ENCODE measurements at regions not wholly inside any gene's neighbourhood (a gene's known extent, or its start where the extent isn't known, plus 50 kb on each side); places are given as distances from the start of the nearest gene placed in this dataset.

DNA sequence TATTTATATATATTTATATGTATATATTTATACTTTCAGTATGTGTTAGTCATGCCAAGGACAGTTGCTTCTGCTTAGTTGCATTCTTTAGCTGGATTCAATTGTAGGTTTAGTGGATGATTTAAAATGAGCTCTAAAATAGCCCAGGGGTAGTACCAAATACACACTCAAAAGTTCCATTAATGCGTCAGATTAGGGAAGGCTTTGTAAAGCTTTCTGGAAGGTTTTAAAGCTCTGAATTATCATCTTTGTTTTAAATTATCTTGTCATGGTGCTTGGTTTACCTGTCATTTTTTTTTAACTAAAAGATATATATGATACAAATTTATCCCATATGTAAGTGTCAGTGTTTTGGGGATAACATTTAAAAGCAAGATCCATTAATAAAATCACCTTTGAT is 242.7 kb upstream of the ADAMTS5 start:
- Histone ChIP-seq H3K4me1 (replicated peaks in 1 of 2; ENCODE audit: control insufficient read depth in 2 of 2, insufficient read depth in 2 of 2, low read length in 2 of 2) (no peaks in the 10 kb centered on the region), H2AFZ (ENCODE audit: low read depth, low read length) (no peak overlapping the region), H3K79me2 (ENCODE audit: control insufficient read depth, insufficient read depth, low read length) (no peaks in the 10 kb centered on the region), H3K27ac (ENCODE audit: extremely low read depth, low read depth, low read length) (no peak overlapping the region), H3K9me3 (replicated peaks; ENCODE audit: control insufficient read depth, insufficient read depth, low read depth, low read length) (0 out of 2 replicates have a peak, but pooled peaks cover 2% of the 10 kb centered on the region), H4K20me1 (replicated peaks; ENCODE audit: control insufficient read depth, insufficient read depth, low read length) (no peaks in the 10 kb centered on the region), H3K4me2 (ENCODE audit: insufficient read depth, low read length) (no peak overlapping the region), H3K27me3 (ENCODE audit: control insufficient read depth in 2 of 2, insufficient read depth in 2 of 2, low read length in 2 of 2) (no peaks in the 10 kb centered on the region), H3K36me3 (ENCODE audit: control insufficient read depth, insufficient read depth, low read length) (no peaks in the 10 kb centered on the region), H3K4me3 (no peak overlapping the region), H3K9me1 (ENCODE audit: control insufficient read depth, insufficient read depth, low read length) (no peaks in the 10 kb centered on the region), H3K9ac (ENCODE audit: insufficient read depth in 1 of 2, low read depth in 2 of 2, low read length in 2 of 2) (no peak overlapping the region)
- 0% methylated on average over 1 of the region's 1 CpG for WGBS (ENCODE audit: insufficient coverage, low coverage, missing lambda C conversion rate)
- in situ Hi-C loops (cut with MboI), result no loop called here
- DNase-seq (ENCODE audit: extremely low read depth in 1 of 4, low spot score in 3 of 4) (no peak), ATAC-seq (no peak), FAIRE-seq (no peak)
- TF ChIP-seq ZNF830 (CRISPR knock-in tag; IDR thresholded peaks at IDR 0.05) (no peak), JUNB (CRISPR knock-in tag; conservative IDR thresholded peaks at IDR 0.05) (no peak), NCOR1 (IDR thresholded peaks at IDR 0.05) (no peak)
- no TSS peak for BruUV-seq (replicated peaks)
- CTCF ChIA-PET (ENCODE audit: low intra/inter-chr PET ratio), result no interaction called here
- POLR2A ChIA-PET, result no interaction called here
- intact Hi-C loops (cut with micrococcal nuclease), result no loop called here

DNA sequence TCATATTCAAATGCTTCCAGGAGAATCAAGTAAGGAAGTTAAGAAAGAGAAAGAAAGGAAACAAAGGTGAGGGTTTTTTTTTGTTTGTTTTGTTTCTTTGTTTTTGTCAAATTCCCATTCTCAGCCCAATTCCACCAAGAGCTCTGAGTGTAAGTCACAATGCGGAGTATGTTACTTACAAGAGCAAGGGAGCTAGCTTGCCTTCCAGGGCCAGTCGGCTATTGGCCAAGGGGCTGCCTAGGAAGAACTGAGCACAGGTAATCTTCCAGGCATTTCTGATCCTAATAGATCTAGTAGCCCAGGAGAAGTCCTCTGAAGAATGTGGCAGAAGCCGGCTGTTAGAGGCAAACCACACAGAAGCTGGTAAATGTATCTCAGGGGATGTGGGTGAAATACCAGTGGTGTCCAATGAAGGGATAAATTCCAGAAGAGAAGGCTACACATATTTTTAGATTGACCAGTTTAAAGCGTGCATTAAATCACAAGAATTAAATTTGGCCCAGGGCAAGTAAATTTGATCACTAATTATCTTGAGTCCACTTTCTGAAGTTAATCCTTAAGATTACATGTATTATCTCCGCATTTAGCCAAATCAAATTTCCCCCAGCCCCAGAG is 239.6 kb upstream of the ADAMTS5 start:
- POLR2A ChIA-PET, result no interaction called here
- intact Hi-C loops (cut with micrococcal nuclease), result no loop called here

More for the DNA sequence above, 239.6 kb upstream of the ADAMTS5 start:
- Histone ChIP-seq H2AFZ (ENCODE audit: low read depth, low read length) (no peak overlapping the region), H3K9me1 (ENCODE audit: control insufficient read depth, insufficient read depth, low read length) (no peaks in the 10 kb centered on the region), H3K4me3 (no peak overlapping the region), H3K4me1 (replicated peaks in 1 of 2; ENCODE audit: control insufficient read depth in 2 of 2, insufficient read depth in 2 of 2, low read length in 2 of 2) (no peaks in the 10 kb centered on the region), H3K9ac (ENCODE audit: insufficient read depth in 1 of 2, low read depth in 2 of 2, low read length in 2 of 2) (no peak overlapping the region), H3K9me3 (replicated peaks; ENCODE audit: control insufficient read depth, insufficient read depth, low read depth, low read length) (no peaks in the 10 kb centered on the region), H3K27ac (ENCODE audit: extremely low read depth, low read depth, low read length) (no peak overlapping the region), H3K27me3 (ENCODE audit: control insufficient read depth in 2 of 2, insufficient read depth in 2 of 2, low read length in 2 of 2) (no peaks in the 10 kb centered on the region), H3K79me2 (ENCODE audit: control insufficient read depth, insufficient read depth, low read length) (no peaks in the 10 kb centered on the region), H3K36me3 (ENCODE audit: control insufficient read depth, insufficient read depth, low read length) (no peaks in the 10 kb centered on the region), H4K20me1 (replicated peaks; ENCODE audit: control insufficient read depth, insufficient read depth, low read length) (no peaks in the 10 kb centered on the region), H3K4me2 (ENCODE audit: insufficient read depth, low read length) (no peak overlapping the region)
- CTCF ChIA-PET (ENCODE audit: low intra/inter-chr PET ratio), result no interaction called here
- in situ Hi-C loops (cut with MboI), result no loop called here
- WGBS (ENCODE audit: insufficient coverage, low coverage, missing lambda C conversion rate), result 0% methylated on average over 5 of the region's 5 CpGs
- FAIRE-seq (no peak), DNase-seq (ENCODE audit: extremely low read depth in 1 of 4, low spot score in 3 of 4) (no peak), ATAC-seq (no peak)
- TF ChIP-seq, protein P1, sequence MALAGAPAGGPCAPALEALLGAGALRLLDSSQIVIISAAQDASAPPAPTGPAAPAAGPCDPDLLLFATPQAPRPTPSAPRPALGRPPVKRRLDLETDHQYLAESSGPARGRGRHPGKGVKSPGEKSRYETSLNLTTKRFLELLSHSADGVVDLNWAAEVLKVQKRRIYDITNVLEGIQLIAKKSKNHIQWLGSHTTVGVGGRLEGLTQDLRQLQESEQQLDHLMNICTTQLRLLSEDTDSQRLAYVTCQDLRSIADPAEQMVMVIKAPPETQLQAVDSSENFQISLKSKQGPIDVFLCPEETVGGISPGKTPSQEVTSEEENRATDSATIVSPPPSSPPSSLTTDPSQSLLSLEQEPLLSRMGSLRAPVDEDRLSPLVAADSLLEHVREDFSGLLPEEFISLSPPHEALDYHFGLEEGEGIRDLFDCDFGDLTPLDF (CRISPR knock-in tag; IDR thresholded peaks at IDR 0.05), result no peak
- TF ChIP-seq IRF2 (CRISPR knock-in tag; IDR thresholded peaks at IDR 0.05) (no peak), SIN3A (IDR thresholded peaks at IDR 0.05; ENCODE audit: borderline replicate concordance in 2 of 2, control insufficient read depth in 1 of 2, low read depth in 2 of 2, low read length in 2 of 2) (no peak), CREB1 (IDR thresholded peaks at IDR 0.05) (no peak), CREB1 (CRISPR knock-in tag; IDR thresholded peaks at IDR 0.05) (no peak), PHF20 (IDR thresholded peaks at IDR 0.05; ENCODE audit: partially characterized antibody) (no peak), ZNF589 (CRISPR knock-in tag; IDR thresholded peaks at IDR 0.05; ENCODE audit: low read depth) (no peak)
- TF ChIP-seq, protein P2, sequence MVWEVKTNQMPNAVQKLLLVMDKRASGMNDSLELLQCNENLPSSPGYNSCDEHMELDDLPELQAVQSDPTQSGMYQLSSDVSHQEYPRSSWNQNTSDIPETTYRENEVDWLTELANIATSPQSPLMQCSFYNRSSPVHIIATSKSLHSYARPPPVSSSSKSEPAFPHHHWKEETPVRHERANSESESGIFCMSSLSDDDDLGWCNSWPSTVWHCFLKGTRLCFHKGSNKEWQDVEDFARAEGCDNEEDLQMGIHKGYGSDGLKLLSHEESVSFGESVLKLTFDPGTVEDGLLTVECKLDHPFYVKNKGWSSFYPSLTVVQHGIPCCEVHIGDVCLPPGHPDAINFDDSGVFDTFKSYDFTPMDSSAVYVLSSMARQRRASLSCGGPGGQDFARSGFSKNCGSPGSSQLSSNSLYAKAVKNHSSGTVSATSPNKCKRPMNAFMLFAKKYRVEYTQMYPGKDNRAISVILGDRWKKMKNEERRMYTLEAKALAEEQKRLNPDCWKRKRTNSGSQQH (CRISPR knock-in tag; IDR thresholded peaks at IDR 0.05), result no peak
- TF ChIP-seq, protein P3, sequence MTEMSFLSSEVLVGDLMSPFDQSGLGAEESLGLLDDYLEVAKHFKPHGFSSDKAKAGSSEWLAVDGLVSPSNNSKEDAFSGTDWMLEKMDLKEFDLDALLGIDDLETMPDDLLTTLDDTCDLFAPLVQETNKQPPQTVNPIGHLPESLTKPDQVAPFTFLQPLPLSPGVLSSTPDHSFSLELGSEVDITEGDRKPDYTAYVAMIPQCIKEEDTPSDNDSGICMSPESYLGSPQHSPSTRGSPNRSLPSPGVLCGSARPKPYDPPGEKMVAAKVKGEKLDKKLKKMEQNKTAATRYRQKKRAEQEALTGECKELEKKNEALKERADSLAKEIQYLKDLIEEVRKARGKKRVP (CRISPR knock-in tag; IDR thresholded peaks at IDR 0.05), result no peak
- TF ChIP-seq, protein P4, sequence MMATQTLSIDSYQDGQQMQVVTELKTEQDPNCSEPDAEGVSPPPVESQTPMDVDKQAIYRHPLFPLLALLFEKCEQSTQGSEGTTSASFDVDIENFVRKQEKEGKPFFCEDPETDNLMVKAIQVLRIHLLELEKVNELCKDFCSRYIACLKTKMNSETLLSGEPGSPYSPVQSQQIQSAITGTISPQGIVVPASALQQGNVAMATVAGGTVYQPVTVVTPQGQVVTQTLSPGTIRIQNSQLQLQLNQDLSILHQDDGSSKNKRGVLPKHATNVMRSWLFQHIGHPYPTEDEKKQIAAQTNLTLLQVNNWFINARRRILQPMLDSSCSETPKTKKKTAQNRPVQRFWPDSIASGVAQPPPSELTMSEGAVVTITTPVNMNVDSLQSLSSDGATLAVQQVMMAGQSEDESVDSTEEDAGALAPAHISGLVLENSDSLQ (IDR thresholded peaks at IDR 0.05), result no peak
- no TSS peak for BruUV-seq (replicated peaks)
